GM19238 (cell line): ENCODE measurements at regions not wholly inside any gene's neighbourhood (a gene's known extent, or its start where the extent isn't known, plus 50 kb on each side); places are given as distances from the start of the nearest gene placed in this dataset.

Experiments used
- DNase-seq: peaks from one replicate; pipeline ENCODE4 v3.0.0; 2011; ENCODE audit warnings: low spot score; ENCODE audit not compliant: insufficient read length

GRCh38 chr20:24738058-24738775 lies 210.9 kb upstream of the CST7 start:
- DNase-seq, result no peak

GRCh38 chr20:24738981-24739633 lies 210.0 kb upstream of the CST7 start:
- DNase-seq, result no peak

- DNase-seq, result no peak
Observed at GRCh38 chr20:24739746-24740145, 209.3 kb upstream of the CST7 start.

GRCh38 chr20:24741493-24742072 lies 207.5 kb upstream of the CST7 start:
- DNase-seq, result no peak

- no peak for DNase-seq
Observed at GRCh38 chr20:24742436-24742835, 206.6 kb upstream of the CST7 start.

GRCh38 chr20:24742989-24743388 lies 206.1 kb upstream of the CST7 start:
- no peak for DNase-seq

- DNase-seq, result no peak
Observed at GRCh38 chr20:24743641-24744040, 205.4 kb upstream of the CST7 start.

- DNase-seq, result no peak
Observed at GRCh38 chr20:24744747-24745146, 204.3 kb upstream of the CST7 start.

- no peak for DNase-seq
Observed at GRCh38 chr20:24745206-24745605, 203.9 kb upstream of the CST7 start.

- no peak for DNase-seq
Observed at GRCh38 chr20:24745617-24746350, 203.3 kb upstream of the CST7 start.

- no peak for DNase-seq
Observed at GRCh38 chr20:24746351-24746685, 202.8 kb upstream of the CST7 start.

GRCh38 chr20:24747010-24747712 lies 201.9 kb upstream of the CST7 start:
- no peak for DNase-seq

- no peak for DNase-seq
Observed at GRCh38 chr20:24747881-24748595, 201.0 kb upstream of the CST7 start.

GRCh38 chr20:24751551-24751950 lies 197.5 kb upstream of the CST7 start:
- DNase-seq, result no peak

- no peak for DNase-seq
Observed at GRCh38 chr20:24752612-24753011, 196.5 kb upstream of the CST7 start.

GRCh38 chr20:24753130-24753529 lies 195.9 kb upstream of the CST7 start:
- DNase-seq, result no peak

GRCh38 chr20:24754691-24755090 lies 194.4 kb upstream of the CST7 start:
- DNase-seq, result no peak

GRCh38 chr20:24755411-24755922 lies 193.6 kb upstream of the CST7 start:
- DNase-seq, result no peak

GRCh38 chr20:24756292-24757025 lies 192.6 kb upstream of the CST7 start:
- no peak for DNase-seq
